ENCODE measurements at regions not wholly inside any gene's neighbourhood (a gene's known extent, or its start where the extent isn't known, plus 50 kb on each side); places are given as distances from the start of the nearest gene placed in this dataset.

DNA sequence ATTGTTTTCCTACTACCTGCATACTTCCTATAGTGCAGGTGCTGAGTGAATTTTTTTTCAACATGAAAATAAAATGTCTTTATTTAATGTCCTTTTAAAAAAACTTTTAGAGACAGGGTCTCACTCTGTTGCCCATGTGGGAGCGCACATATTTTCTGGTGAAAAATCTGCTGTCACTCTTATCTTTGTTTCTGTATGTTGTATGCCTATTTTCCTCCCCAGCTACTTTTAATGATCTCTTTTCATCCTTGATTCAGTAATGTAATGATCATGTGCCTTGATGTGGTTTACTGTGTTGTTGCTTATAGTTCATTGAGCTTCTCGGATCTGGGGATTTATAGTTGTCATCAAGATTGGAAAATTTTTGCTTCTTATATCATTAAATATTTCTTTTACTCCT is 117.3 kb downstream of the ARL6IP6 start:
- ChIA-PET CTCF (no interaction called here), POLR2A (ENCODE audit: unreplicated experiment) (no interaction called here)
- no peak overlapping the region for H3K4me2 ChIP-seq
- H3K4me3 ChIP-seq, result no peak overlapping the region
- no peaks in the 10 kb centered on the region for H3F3A ChIP-seq (ENCODE audit: insufficient read depth, low read depth)
- H3K9me3 ChIP-seq (ENCODE audit: insufficient read depth, low read depth), result no peaks in the 10 kb centered on the region; the same call in 1 of the 2 replicates
- H3K79me2 ChIP-seq (ENCODE audit: low read depth), result no peaks in the 10 kb centered on the region
- H3K36me3 ChIP-seq (ENCODE audit: low read depth), result no peaks in the 10 kb centered on the region
- H3K27ac ChIP-seq, result no peak overlapping the region
- no peak overlapping the region for H2AFZ ChIP-seq
- no peaks in the 10 kb centered on the region for H3K27me3 ChIP-seq (ENCODE audit: insufficient read depth, low read depth)
- H3K4me1 ChIP-seq (replicated peaks; ENCODE audit: insufficient read depth), result no peaks in the 10 kb centered on the region
- DNase-seq, result no peak
- intact Hi-C loops (cut with micrococcal nuclease; ENCODE audit: unreplicated experiment), result no loop called here
- no peaks in the 10 kb centered on the region for H3K9me2 ChIP-seq (ENCODE audit: insufficient read depth)
- BruUV-seq (replicated peaks), result no TSS peak
- no peak for TF ChIP-seq EZH2 (IDR thresholded peaks at IDR 0.05; ENCODE audit: low read depth)
- TF ChIP-seq, protein P1, sequence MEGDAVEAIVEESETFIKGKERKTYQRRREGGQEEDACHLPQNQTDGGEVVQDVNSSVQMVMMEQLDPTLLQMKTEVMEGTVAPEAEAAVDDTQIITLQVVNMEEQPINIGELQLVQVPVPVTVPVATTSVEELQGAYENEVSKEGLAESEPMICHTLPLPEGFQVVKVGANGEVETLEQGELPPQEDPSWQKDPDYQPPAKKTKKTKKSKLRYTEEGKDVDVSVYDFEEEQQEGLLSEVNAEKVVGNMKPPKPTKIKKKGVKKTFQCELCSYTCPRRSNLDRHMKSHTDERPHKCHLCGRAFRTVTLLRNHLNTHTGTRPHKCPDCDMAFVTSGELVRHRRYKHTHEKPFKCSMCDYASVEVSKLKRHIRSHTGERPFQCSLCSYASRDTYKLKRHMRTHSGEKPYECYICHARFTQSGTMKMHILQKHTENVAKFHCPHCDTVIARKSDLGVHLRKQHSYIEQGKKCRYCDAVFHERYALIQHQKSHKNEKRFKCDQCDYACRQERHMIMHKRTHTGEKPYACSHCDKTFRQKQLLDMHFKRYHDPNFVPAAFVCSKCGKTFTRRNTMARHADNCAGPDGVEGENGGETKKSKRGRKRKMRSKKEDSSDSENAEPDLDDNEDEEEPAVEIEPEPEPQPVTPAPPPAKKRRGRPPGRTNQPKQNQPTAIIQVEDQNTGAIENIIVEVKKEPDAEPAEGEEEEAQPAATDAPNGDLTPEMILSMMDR (conservative IDR thresholded peaks at IDR 0.05), result no peak
- no peaks in the 10 kb centered on the region for H4K20me1 ChIP-seq (ENCODE audit: insufficient read depth)

DNA sequence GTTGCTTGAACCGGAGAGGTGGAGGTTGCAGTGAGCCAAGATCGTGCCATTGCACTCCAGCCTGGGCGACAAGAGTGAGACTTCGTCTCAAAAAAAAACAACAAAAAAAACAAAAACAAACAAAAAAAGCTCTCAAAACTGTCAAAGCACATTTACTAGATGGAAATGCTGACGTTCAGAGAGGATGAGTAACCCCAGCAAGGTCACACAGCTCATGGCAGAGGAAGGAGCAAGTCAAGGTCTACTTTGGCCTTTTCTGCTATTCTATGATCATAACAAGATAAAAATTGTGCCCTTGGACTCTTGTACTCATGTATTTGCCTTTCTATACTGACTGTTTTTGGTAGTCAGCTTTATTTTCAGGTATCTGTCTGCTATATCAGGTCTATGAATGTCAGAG is 109.5 kb downstream of the ARL6IP6 start:
- TF ChIP-seq EZH2 (IDR thresholded peaks at IDR 0.05; ENCODE audit: low read depth), result no peak
- no peaks in the 10 kb centered on the region for H3K36me3 ChIP-seq (ENCODE audit: low read depth)
- H2AFZ ChIP-seq, result no peak overlapping the region
- H3K9me3 ChIP-seq (ENCODE audit: insufficient read depth, low read depth), result no peaks in the 10 kb centered on the region
- no peaks in the 10 kb centered on the region for H4K20me1 ChIP-seq (ENCODE audit: insufficient read depth)
- ChIA-PET CTCF (no interaction called here), POLR2A (ENCODE audit: unreplicated experiment) (no interaction called here)
- no peak for DNase-seq
- H3K79me2 ChIP-seq (ENCODE audit: low read depth), result no peaks in the 10 kb centered on the region
- intact Hi-C loops (cut with micrococcal nuclease; ENCODE audit: unreplicated experiment), result no loop called here
- no peaks in the 10 kb centered on the region for H3K27me3 ChIP-seq (ENCODE audit: insufficient read depth, low read depth)
- H3F3A ChIP-seq (ENCODE audit: insufficient read depth, low read depth), result no peaks in the 10 kb centered on the region
- no peak overlapping the region for H3K4me2 ChIP-seq
- no peak overlapping the region for H3K27ac ChIP-seq
- no TSS peak for BruUV-seq (replicated peaks)
- no peak overlapping the region for H3K4me3 ChIP-seq
- H3K9me2 ChIP-seq (ENCODE audit: insufficient read depth), result no peaks in the 10 kb centered on the region
- H3K4me1 ChIP-seq (replicated peaks; ENCODE audit: insufficient read depth), result no peaks in the 10 kb centered on the region

DNA sequence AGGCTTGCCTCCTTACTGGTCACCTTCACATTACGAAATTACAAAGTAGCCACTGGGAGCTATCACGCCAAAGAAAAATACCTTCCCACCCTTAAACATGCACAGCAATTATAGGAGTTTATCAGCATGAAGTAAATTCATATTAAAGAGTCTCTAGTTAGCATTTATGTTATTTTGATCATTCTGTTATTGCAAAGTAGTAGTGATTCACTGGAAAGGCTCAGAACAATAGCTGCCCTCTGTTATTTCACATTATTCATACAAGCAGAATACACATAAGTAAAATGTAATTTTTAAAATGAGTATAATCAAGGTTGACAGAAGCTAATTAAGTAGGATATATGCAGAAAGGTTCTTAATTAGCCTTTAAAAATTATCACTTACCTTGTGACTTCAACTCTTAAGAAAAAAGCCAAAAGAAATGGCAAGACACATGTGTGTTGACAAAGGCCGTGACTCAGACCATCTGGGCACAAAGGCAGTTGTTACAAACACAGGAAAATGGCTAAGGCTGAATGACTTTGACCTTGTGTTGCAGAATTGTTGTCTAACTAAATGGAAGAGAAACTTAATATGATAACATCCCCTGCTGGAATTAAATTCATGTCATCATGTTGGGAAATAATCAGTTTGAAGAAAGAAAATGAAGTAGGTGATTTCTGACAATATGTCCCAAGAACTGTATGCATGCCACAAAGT is 108.3 kb downstream of the ARL6IP6 start:
- Histone ChIP-seq H3K9me2 (ENCODE audit: insufficient read depth) (no peaks in the 10 kb centered on the region), H3K27ac (no peak overlapping the region), H3K79me2 (ENCODE audit: low read depth) (no peaks in the 10 kb centered on the region), H2AFZ (no peak overlapping the region), H3K4me2 (no peak overlapping the region), H3K9me3 (ENCODE audit: insufficient read depth, low read depth) (no peaks in the 10 kb centered on the region), H3F3A (ENCODE audit: insufficient read depth, low read depth) (no peaks in the 10 kb centered on the region), H3K27me3 (ENCODE audit: insufficient read depth, low read depth) (no peaks in the 10 kb centered on the region), H3K4me1 (replicated peaks; ENCODE audit: insufficient read depth) (no peaks in the 10 kb centered on the region), H4K20me1 (ENCODE audit: insufficient read depth) (no peaks in the 10 kb centered on the region), H3K36me3 (ENCODE audit: low read depth) (no peaks in the 10 kb centered on the region), H3K4me3 (no peak overlapping the region)
- intact Hi-C loops (cut with micrococcal nuclease; ENCODE audit: unreplicated experiment), result no loop called here
- no peak for DNase-seq
- TF ChIP-seq EZH2 (IDR thresholded peaks at IDR 0.05; ENCODE audit: low read depth), result no peak
- TF ChIP-seq, protein P1 (conservative IDR thresholded peaks at IDR 0.05), result no peak
- ChIA-PET CTCF (no interaction called here), POLR2A (ENCODE audit: unreplicated experiment) (no interaction called here)
- no TSS peak for BruUV-seq (replicated peaks)

DNA sequence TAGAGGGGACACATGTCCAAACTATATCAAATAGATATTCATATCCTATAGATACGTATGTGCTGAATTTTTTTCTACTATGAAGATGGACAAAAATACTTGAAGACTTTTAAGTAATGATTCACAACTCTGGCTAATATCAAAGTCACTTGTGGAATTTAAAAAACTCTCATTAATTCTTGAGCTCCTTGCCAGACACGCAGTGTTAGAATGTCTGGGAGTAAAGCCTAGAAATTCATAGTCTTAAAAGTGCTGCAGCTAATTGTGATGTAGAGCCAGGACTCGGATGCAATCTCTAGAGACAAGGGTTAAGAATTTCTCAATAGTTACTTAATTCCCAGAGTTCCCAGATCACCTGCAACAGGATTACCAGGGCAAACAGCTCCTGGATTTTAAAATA is 107.4 kb downstream of the ARL6IP6 start:
- no peaks in the 10 kb centered on the region for H3K79me2 ChIP-seq (ENCODE audit: low read depth)
- H3K4me1 ChIP-seq (replicated peaks; ENCODE audit: insufficient read depth), result no peaks in the 10 kb centered on the region
- no peaks in the 10 kb centered on the region for H3F3A ChIP-seq (ENCODE audit: insufficient read depth, low read depth)
- H3K4me3 ChIP-seq, result no peak overlapping the region
- H2AFZ ChIP-seq, result no peak overlapping the region
- H3K27ac ChIP-seq, result no peak overlapping the region
- ChIA-PET CTCF (no interaction called here), POLR2A (ENCODE audit: unreplicated experiment) (no interaction called here)
- H3K9me2 ChIP-seq (ENCODE audit: insufficient read depth), result no peaks in the 10 kb centered on the region
- no peaks in the 10 kb centered on the region for H3K27me3 ChIP-seq (ENCODE audit: insufficient read depth, low read depth)
- no peaks in the 10 kb centered on the region for H4K20me1 ChIP-seq (ENCODE audit: insufficient read depth)
- intact Hi-C loops (cut with micrococcal nuclease; ENCODE audit: unreplicated experiment), result no loop called here
- no peaks in the 10 kb centered on the region for H3K9me3 ChIP-seq (ENCODE audit: insufficient read depth, low read depth)
- H3K4me2 ChIP-seq, result no peak overlapping the region
- no peaks in the 10 kb centered on the region for H3K36me3 ChIP-seq (ENCODE audit: low read depth)
- DNase-seq, result no peak
- TF ChIP-seq, protein P1 (conservative IDR thresholded peaks at IDR 0.05), result no peak
- no peak for TF ChIP-seq EZH2 (IDR thresholded peaks at IDR 0.05; ENCODE audit: low read depth)
- no TSS peak for BruUV-seq (replicated peaks)
